ENCODE measurements at regions not wholly inside any gene's neighbourhood (a gene's known extent, or its start where the extent isn't known, plus 50 kb on each side); places are given as distances from the start of the nearest gene placed in this dataset.

- TF ChIP-seq, protein P1, sequence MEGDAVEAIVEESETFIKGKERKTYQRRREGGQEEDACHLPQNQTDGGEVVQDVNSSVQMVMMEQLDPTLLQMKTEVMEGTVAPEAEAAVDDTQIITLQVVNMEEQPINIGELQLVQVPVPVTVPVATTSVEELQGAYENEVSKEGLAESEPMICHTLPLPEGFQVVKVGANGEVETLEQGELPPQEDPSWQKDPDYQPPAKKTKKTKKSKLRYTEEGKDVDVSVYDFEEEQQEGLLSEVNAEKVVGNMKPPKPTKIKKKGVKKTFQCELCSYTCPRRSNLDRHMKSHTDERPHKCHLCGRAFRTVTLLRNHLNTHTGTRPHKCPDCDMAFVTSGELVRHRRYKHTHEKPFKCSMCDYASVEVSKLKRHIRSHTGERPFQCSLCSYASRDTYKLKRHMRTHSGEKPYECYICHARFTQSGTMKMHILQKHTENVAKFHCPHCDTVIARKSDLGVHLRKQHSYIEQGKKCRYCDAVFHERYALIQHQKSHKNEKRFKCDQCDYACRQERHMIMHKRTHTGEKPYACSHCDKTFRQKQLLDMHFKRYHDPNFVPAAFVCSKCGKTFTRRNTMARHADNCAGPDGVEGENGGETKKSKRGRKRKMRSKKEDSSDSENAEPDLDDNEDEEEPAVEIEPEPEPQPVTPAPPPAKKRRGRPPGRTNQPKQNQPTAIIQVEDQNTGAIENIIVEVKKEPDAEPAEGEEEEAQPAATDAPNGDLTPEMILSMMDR (IDR thresholded peaks at IDR 0.05), result no peak
- no peak for TF ChIP-seq SIN3A (IDR thresholded peaks at IDR 0.05; ENCODE audit: borderline replicate concordance, insufficient read depth, low read depth, low read length)
- no peak for TF ChIP-seq POLR2AphosphoS5 (IDR thresholded peaks at IDR 0.05; ENCODE audit: low read depth, low read length)
- TF ChIP-seq, protein P2, sequence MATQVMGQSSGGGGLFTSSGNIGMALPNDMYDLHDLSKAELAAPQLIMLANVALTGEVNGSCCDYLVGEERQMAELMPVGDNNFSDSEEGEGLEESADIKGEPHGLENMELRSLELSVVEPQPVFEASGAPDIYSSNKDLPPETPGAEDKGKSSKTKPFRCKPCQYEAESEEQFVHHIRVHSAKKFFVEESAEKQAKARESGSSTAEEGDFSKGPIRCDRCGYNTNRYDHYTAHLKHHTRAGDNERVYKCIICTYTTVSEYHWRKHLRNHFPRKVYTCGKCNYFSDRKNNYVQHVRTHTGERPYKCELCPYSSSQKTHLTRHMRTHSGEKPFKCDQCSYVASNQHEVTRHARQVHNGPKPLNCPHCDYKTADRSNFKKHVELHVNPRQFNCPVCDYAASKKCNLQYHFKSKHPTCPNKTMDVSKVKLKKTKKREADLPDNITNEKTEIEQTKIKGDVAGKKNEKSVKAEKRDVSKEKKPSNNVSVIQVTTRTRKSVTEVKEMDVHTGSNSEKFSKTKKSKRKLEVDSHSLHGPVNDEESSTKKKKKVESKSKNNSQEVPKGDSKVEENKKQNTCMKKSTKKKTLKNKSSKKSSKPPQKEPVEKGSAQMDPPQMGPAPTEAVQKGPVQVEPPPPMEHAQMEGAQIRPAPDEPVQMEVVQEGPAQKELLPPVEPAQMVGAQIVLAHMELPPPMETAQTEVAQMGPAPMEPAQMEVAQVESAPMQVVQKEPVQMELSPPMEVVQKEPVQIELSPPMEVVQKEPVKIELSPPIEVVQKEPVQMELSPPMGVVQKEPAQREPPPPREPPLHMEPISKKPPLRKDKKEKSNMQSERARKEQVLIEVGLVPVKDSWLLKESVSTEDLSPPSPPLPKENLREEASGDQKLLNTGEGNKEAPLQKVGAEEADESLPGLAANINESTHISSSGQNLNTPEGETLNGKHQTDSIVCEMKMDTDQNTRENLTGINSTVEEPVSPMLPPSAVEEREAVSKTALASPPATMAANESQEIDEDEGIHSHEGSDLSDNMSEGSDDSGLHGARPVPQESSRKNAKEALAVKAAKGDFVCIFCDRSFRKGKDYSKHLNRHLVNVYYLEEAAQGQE (IDR thresholded peaks at IDR 0.05; ENCODE audit: insufficient read depth in 1 of 2, low read depth in 2 of 2, low read length in 1 of 2), result no peak
- no peak for TF ChIP-seq TCF7L2 (IDR thresholded peaks at IDR 0.05; ENCODE audit: low read depth, low read length)
These were observed 469.1 kb upstream of the DCN start for GRCh38 chr12:91651728-91652127.
